ENCODE measurements at regions not wholly inside any gene's neighbourhood (a gene's known extent, or its start where the extent isn't known, plus 50 kb on each side); places are given as distances from the start of the nearest gene placed in this dataset.

- Histone ChIP-seq H3K27me3 (ENCODE audit: insufficient read depth, poor library complexity, severe bottlenecking) (no peaks in the 10 kb centered on the region), H3K4me3 (ENCODE audit: severe bottlenecking) (no peak overlapping the region), H3K4me1 (ENCODE audit: insufficient read depth, poor library complexity, severe bottlenecking) (no peaks in the 10 kb centered on the region), H3K36me3 (ENCODE audit: low read depth) (no peaks in the 10 kb centered on the region), H3K9me3 (ENCODE audit: severe bottlenecking) (no peaks in the 10 kb centered on the region), H3K27ac (ENCODE audit: poor library complexity, severe bottlenecking) (no peak overlapping the region)
- TF ChIP-seq CTCF (IDR thresholded peaks at IDR 0.05; ENCODE audit: poor library complexity, severe bottlenecking), result no peak
- ATAC-seq (ENCODE audit: low read depth) (no peak), DNase-seq (ENCODE audit: low spot score) (no peak)
Observed at GRCh38 chr12:59517522-59517921, 78.3 kb upstream of the SLC16A7 start.

- H3K27me3 ChIP-seq (ENCODE audit: insufficient read depth, poor library complexity, severe bottlenecking), result no peaks in the 10 kb centered on the region
- H3K4me1 ChIP-seq (ENCODE audit: insufficient read depth, poor library complexity, severe bottlenecking), result peaks cover 5% of the 10 kb centered on the region
- no peak for DNase-seq (ENCODE audit: low spot score)
- no peaks in the 10 kb centered on the region for H3K9me3 ChIP-seq (ENCODE audit: severe bottlenecking)
- H3K4me3 ChIP-seq (ENCODE audit: severe bottlenecking), result no peak overlapping the region
- H3K27ac ChIP-seq (ENCODE audit: poor library complexity, severe bottlenecking), result peak overlapping the region; percentile 6
- ATAC-seq (ENCODE audit: low read depth), result peak; percentile 71
- no peaks in the 10 kb centered on the region for H3K36me3 ChIP-seq (ENCODE audit: low read depth)
- no peak for TF ChIP-seq CTCF (IDR thresholded peaks at IDR 0.05; ENCODE audit: poor library complexity, severe bottlenecking)
Observed at GRCh38 chr12:59500915-59501314, 94.9 kb upstream of the SLC16A7 start.

- DNase-seq (ENCODE audit: low spot score) (no peak), ATAC-seq (ENCODE audit: low read depth) (no peak)
- Histone ChIP-seq H3K36me3 (ENCODE audit: low read depth) (no peaks in the 10 kb centered on the region), H3K4me1 (ENCODE audit: insufficient read depth, poor library complexity, severe bottlenecking) (peaks cover 5% of the 10 kb centered on the region), H3K4me3 (ENCODE audit: severe bottlenecking) (no peak overlapping the region), H3K27ac (ENCODE audit: poor library complexity, severe bottlenecking) (peak overlapping the region; percentile 6), H3K27me3 (ENCODE audit: insufficient read depth, poor library complexity, severe bottlenecking) (no peaks in the 10 kb centered on the region), H3K9me3 (ENCODE audit: severe bottlenecking) (no peaks in the 10 kb centered on the region)
- no peak for TF ChIP-seq CTCF (IDR thresholded peaks at IDR 0.05; ENCODE audit: poor library complexity, severe bottlenecking)
Observed at GRCh38 chr12:59500335-59500734, 95.5 kb upstream of the SLC16A7 start.

- H3K4me3 ChIP-seq (ENCODE audit: severe bottlenecking), result no peak overlapping the region
- peaks cover 5% of the 10 kb centered on the region for H3K4me1 ChIP-seq (ENCODE audit: insufficient read depth, poor library complexity, severe bottlenecking)
- H3K9me3 ChIP-seq (ENCODE audit: severe bottlenecking), result no peaks in the 10 kb centered on the region
- H3K27ac ChIP-seq (ENCODE audit: poor library complexity, severe bottlenecking), result no peak overlapping the region
- DNase-seq (ENCODE audit: low spot score), result no peak
- no peaks in the 10 kb centered on the region for H3K27me3 ChIP-seq (ENCODE audit: insufficient read depth, poor library complexity, severe bottlenecking)
- no peak for ATAC-seq (ENCODE audit: low read depth)
- TF ChIP-seq CTCF (IDR thresholded peaks at IDR 0.05; ENCODE audit: poor library complexity, severe bottlenecking), result no peak
- no peaks in the 10 kb centered on the region for H3K36me3 ChIP-seq (ENCODE audit: low read depth)
Observed at GRCh38 chr12:59499774-59500173, 96.1 kb upstream of the SLC16A7 start.

- DNase-seq (ENCODE audit: low spot score) (no peak), ATAC-seq (ENCODE audit: low read depth) (no peak)
- Histone ChIP-seq H3K27ac (ENCODE audit: poor library complexity, severe bottlenecking) (no peak overlapping the region), H3K4me3 (ENCODE audit: severe bottlenecking) (no peak overlapping the region), H3K9me3 (ENCODE audit: severe bottlenecking) (no peaks in the 10 kb centered on the region), H3K27me3 (ENCODE audit: insufficient read depth, poor library complexity, severe bottlenecking) (no peaks in the 10 kb centered on the region), H3K36me3 (ENCODE audit: low read depth) (no peaks in the 10 kb centered on the region), H3K4me1 (ENCODE audit: insufficient read depth, poor library complexity, severe bottlenecking) (no peaks in the 10 kb centered on the region)
- TF ChIP-seq CTCF (IDR thresholded peaks at IDR 0.05; ENCODE audit: poor library complexity, severe bottlenecking), result no peak
Observed at GRCh38 chr12:59494617-59495016, 101.2 kb upstream of the SLC16A7 start.
